GM12864 (cell line): ENCODE measurements at regions not wholly inside any gene's neighbourhood (a gene's known extent, or its start where the extent isn't known, plus 50 kb on each side); places are given as distances from the start of the nearest gene placed in this dataset.

ENCODE experiments used
- DNase-seq: peaks from one replicate; pipeline ENCODE4 v3.0.0-alpha.2; 2011; ENCODE audit warnings: low read depth
- H3K4me3 ChIP-seq: 2 replicates; pipeline ENCODE4 v1.5.1; 2011; ENCODE audit warnings: mild to moderate bottlenecking, low read depth, low read length, control low read depth
- TF ChIP-seq, protein P1 (sequence below): IDR thresholded peaks from 2 replicates; pipeline ENCODE4 v1.5.1; 2011; ENCODE audit warnings: low read depth, mild to moderate bottlenecking, moderate library complexity, low read length, control low read depth, inconsistent platforms; ENCODE audit errors: missing control alignments

DNA sequence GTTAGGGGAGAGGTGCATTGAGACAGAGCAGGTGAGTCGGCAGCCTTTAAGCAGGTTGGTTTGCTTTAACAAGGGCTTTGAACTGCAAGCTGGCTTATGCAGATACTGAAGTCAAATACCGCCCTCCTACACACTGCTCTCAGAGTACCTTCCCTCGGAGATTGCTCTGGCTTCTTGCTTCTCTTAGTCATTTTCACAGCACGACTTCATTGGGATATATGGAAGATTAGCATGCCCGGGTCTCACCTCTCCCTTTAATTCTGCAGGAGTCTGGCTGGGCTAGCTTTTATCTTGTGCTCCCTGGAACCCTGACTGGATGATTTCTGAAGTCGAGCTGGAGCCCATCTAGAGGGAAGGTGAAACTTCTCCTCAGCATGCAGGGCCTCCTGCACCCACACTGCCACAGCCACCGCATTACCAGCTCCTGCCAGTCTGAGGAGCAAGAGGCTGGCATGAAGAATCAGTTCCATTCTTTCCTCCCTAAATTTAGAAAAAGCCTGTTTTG, 395.5 kb upstream of the HNRNPA3 start:
- no peak overlapping the region for H3K4me3 ChIP-seq

DNA sequence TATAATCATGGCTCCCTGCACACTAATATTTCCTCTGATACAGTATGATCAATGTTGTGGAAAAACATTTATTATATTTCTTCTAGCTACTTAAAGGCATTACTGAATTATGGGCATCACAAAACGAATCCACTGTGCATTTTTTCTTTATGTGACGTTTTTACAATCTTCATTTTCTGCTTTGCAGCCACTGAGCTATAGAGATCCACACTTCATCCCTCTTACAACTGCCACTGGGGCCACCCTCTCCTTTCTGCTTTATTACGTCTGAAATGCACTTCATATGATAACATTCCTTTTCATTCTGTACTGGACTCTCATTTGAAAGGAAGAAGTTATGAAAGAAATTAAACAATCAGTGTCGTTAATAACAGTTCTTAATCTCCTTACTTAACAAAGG, 394.5 kb upstream of the HNRNPA3 start:
- TF ChIP-seq, protein P1, sequence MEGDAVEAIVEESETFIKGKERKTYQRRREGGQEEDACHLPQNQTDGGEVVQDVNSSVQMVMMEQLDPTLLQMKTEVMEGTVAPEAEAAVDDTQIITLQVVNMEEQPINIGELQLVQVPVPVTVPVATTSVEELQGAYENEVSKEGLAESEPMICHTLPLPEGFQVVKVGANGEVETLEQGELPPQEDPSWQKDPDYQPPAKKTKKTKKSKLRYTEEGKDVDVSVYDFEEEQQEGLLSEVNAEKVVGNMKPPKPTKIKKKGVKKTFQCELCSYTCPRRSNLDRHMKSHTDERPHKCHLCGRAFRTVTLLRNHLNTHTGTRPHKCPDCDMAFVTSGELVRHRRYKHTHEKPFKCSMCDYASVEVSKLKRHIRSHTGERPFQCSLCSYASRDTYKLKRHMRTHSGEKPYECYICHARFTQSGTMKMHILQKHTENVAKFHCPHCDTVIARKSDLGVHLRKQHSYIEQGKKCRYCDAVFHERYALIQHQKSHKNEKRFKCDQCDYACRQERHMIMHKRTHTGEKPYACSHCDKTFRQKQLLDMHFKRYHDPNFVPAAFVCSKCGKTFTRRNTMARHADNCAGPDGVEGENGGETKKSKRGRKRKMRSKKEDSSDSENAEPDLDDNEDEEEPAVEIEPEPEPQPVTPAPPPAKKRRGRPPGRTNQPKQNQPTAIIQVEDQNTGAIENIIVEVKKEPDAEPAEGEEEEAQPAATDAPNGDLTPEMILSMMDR = no peak
- no peak overlapping the region for H3K4me3 ChIP-seq
- no peak for DNase-seq

More for the DNA sequence above, 395.5 kb upstream of the HNRNPA3 start:
- TF ChIP-seq, protein P1 = peak; percentile 15
- DNase-seq = no peak

DNA sequence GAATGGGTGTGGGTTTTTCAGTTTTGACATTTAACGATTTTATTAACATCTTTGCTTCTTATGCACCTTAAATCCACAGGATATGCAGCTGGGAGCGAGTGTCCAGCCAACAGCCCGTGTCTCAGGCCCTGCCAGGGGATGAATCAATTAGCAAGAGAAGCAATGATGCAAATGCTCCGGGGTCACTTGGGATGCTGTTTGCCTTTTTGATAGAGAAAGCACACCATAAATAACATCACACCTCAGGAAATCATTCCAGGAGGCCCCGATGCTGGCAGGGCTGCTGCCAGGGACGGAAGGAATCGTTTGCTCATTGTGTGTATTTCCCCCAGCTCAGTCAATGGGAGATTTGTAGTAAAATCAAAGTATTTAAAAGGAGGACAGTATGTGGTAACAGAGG, 394.0 kb upstream of the HNRNPA3 start:
- H3K4me3 ChIP-seq = no peak overlapping the region
- TF ChIP-seq, protein P1 = no peak
- no peak for DNase-seq

DNA sequence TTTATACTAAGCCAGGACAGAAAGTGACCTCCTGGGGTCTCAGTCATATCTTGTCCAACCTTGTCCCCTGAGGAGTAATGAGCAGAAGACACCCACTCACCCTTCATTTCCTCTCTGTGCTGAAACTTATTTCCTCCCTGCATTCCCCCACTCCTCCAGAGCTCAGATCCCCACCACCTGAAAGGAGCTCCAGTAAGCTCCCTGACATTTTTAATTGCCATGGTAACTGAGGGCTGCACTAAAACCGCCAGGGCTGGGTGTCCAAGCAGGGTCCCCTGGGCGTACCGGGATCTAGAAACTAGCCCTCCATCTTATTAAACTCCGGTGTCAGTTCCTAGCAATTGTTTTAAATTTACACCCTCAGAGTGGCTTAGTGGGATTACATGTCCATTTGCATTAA, 393.3 kb upstream of the HNRNPA3 start:
- no peak for DNase-seq
- no peak overlapping the region for H3K4me3 ChIP-seq
- TF ChIP-seq, protein P1 = no peak

DNA sequence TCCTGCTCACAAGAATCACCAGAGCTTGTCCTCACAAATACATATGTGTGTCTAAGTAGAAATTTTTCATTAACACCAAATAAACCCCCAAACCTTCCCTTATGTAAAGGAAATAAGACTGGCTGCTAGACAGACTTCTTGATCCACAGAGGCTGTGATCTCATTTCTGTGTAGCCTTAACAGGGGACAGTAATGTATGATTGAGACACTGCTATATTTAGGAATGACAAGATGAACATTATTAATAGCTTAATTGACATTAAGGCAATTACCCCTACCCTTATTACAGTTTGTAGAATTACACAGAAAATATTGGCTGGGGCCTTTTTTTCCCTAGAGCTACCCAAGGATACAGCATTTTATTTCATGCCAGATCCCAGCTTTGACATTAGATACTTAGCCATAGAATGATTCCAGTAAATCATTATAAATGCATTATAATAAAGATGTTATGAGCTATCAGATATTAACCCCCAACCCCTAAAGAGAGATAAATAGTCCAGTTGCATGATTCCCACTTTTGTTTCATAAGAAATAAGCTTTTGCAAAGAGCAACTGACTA, 392.1 kb upstream of the HNRNPA3 start:
- TF ChIP-seq, protein P1 = no peak
- no peak overlapping the region for H3K4me3 ChIP-seq
- no peak for DNase-seq

DNA sequence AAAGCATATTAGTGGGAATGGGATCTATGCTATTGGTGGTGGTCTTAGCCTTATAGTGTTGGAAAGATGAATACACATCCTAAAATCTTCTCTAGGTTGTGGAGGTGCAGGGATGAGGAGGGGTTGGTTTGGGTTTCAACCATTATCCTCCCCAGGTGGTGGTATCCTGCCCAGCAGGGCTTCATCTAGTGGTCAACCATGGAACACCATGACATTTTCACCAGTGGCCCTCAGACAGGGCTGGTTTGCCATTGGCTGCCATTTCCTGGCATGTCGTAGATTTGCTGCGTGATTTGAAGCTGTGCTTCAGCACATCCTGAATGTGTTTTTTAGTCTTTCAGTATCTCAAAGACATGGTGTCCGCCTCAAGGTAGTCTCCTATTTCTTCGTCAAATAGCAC, 391.2 kb upstream of the HNRNPA3 start:
- no peak overlapping the region for H3K4me3 ChIP-seq
- TF ChIP-seq, protein P1 = peak; percentile 35
- no peak for DNase-seq

DNA sequence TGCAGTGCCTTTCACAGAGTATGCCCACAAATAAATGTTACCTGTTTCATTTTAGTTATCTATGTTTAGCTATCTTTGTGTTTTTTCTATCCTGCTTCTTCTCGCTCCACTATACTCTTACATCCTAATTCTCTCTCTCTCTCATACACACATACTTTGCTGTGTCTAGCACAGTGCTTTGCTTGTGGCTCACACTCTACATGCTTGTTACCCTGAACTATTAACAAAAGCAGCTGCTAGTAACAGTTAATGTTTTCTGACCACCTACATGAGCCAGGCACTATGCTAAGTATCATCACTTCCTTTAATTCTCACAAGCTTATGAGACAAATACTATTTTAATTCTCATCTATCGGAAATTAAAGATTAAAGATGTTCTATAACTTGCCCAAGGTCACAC, 390.5 kb upstream of the HNRNPA3 start:
- no peak overlapping the region for H3K4me3 ChIP-seq
- DNase-seq = no peak
- TF ChIP-seq, protein P1 = no peak
